Cardiac fibroblast (primary cell): ENCODE measurements at regions not wholly inside any gene's neighbourhood (a gene's known extent, or its start where the extent isn't known, plus 50 kb on each side); places are given as distances from the start of the nearest gene placed in this dataset.

Experiments
- DNase-seq, 2 donors: peaks; one replicate each; pipeline versions ENCODE4 v3.0.0 to v3.0.0-alpha.2; 2010; ENCODE audit warnings: low read depth in 2 of 2
- H3K4me3 ChIP-seq, 2 donors: replicated peaks in 1 of 2; 1 replicate in 1 of 2; 2 replicates in 1 of 2; pipeline ENCODE4 v1.5.1; 2011; ENCODE audit warnings: low read depth in 2 of 2, low read length in 2 of 2, mild to moderate bottlenecking in 2 of 2, moderate library complexity in 1 of 2
- CTCF ChIP-seq: IDR thresholded peaks from one replicate; pipeline ENCODE4 v1.5.1; 2011; ENCODE audit warnings: low read depth, mild to moderate bottlenecking, low read length, inconsistent platforms

GRCh38 chr2:147559070-147559725 lies 285.6 kb upstream of the ACVR2A start:
- H3K4me3 ChIP-seq: no peak overlapping the region
- DNase-seq: no peak
- no peak for TF ChIP-seq CTCF

DNA sequence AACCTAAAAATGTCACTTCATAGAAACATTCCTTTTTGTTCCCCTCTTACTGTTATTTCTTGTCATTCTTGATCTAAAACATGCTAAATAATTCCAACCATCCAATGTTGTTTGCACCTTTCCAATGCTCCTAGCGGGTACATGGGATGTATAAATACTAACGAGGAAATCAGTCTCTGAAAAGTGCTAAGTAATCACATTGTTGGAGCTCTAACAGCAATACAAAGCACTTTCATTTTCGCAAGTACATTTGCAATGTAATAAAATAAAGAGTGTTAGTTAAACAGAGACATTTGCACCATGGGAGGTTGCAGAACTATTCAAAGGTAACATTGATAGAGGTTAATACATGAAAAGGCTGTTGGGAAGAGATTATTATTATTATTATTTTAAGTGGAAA lies 286.2 kb upstream of the ACVR2A start:
- TF ChIP-seq CTCF: no peak
- no peak for DNase-seq
- no peak overlapping the region for H3K4me3 ChIP-seq

DNA sequence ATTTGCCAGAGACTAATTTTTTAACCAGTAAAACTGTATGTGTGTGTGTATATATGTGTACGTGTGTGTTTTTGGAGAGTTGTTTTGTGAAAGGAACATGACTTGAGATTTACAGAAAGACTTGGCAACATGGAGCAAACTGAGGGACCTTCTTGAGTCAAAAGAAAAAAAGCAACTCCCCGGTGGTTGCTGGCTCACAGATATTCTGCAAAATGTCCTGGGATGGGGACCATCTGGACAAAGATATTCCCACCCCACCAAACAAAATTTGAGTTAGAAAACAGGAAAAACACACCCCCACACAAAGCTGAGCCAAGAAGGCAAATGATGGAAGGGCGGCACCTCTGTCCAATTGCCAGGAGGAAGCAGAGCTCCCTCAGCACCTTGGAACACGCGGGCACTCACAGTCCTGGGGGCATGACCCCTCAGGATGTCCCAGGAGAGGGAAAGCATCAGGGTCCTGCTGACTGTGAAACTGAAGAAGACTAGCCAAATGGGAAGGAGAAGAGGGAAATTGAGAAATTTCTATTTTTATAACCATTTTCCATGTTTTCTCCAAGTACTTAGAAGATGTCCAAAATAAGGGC lies 290.2 kb upstream of the ACVR2A start:
- no peak overlapping the region for H3K4me3 ChIP-seq
- TF ChIP-seq CTCF: no peak
- DNase-seq: no peak

DNA sequence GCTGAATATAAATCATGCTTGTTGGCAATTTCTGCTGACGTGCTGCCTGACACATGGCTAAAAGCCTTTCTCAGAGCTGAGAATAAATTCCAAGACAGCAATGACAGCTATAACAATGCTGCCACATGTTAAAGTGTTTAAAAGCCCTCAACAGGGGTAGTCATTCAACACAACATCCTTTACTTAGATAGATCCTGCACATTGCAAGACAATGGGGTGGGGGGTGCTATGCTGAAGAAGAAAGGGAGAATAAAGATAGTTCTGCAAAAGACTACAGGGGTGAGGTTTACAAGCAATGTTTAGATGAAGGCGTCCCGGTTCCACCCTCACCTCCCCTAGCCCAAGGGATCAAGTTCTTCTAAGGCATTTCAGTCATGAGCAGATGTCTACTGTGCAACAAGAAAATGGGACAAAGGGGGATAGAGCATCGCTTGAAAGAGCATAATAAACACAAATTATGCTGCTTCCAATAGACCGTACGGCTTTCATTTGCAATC lies 291.0 kb upstream of the ACVR2A start:
- no peak for TF ChIP-seq CTCF
- no peak for DNase-seq
- H3K4me3 ChIP-seq: no peak overlapping the region

- no peak overlapping the region for H3K4me3 ChIP-seq
- DNase-seq: no peak
- TF ChIP-seq CTCF: no peak
These were observed 293.7 kb upstream of the ACVR2A start for GRCh38 chr2:147550995-147551731.

- DNase-seq: no peak
- TF ChIP-seq CTCF: no peak
- no peak overlapping the region for H3K4me3 ChIP-seq
These were observed 295.8 kb upstream of the ACVR2A start for GRCh38 chr2:147549054-147549453.
